ENCODE measurements at regions not wholly inside any gene's neighbourhood (a gene's known extent, or its start where the extent isn't known, plus 50 kb on each side); places are given as distances from the start of the nearest gene placed in this dataset.

DNA sequence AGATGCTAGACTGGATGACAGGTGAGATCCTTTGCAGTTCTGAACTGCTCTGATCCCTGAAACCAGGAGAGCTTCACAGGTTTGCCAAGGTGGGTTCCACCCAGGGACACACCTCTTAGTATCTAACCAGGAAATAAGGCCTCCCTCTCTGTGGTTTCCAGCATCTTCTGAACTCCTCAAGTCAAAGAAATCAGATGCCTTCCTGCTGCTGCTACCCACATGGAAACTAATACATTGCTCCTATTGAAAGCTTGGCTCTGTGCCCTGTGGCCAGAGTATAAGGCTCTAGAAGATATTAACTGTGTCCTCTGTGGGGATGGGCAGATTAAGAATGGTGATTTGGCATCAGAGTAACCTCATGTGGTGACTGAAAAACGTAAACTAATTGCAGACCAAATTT is 75.0 kb upstream of the MRPS6 start:
- TF ChIP-seq, protein P1, sequence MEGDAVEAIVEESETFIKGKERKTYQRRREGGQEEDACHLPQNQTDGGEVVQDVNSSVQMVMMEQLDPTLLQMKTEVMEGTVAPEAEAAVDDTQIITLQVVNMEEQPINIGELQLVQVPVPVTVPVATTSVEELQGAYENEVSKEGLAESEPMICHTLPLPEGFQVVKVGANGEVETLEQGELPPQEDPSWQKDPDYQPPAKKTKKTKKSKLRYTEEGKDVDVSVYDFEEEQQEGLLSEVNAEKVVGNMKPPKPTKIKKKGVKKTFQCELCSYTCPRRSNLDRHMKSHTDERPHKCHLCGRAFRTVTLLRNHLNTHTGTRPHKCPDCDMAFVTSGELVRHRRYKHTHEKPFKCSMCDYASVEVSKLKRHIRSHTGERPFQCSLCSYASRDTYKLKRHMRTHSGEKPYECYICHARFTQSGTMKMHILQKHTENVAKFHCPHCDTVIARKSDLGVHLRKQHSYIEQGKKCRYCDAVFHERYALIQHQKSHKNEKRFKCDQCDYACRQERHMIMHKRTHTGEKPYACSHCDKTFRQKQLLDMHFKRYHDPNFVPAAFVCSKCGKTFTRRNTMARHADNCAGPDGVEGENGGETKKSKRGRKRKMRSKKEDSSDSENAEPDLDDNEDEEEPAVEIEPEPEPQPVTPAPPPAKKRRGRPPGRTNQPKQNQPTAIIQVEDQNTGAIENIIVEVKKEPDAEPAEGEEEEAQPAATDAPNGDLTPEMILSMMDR (conservative IDR thresholded peaks at IDR 0.05), result no peak
- no peak overlapping the region for H3K4me2 ChIP-seq
- H4K20me1 ChIP-seq (ENCODE audit: insufficient read depth), result no peaks in the 10 kb centered on the region
- no peaks in the 10 kb centered on the region for H3K79me2 ChIP-seq (ENCODE audit: low read depth)
- DNase-seq, result no peak
- no peaks in the 10 kb centered on the region for H3K9me3 ChIP-seq (ENCODE audit: insufficient read depth, low read depth)
- no peaks in the 10 kb centered on the region for H3K9me2 ChIP-seq (ENCODE audit: insufficient read depth)
- H3K27me3 ChIP-seq (ENCODE audit: insufficient read depth, low read depth), result no peaks in the 10 kb centered on the region
- H3K4me3 ChIP-seq, result no peak overlapping the region
- H3F3A ChIP-seq (ENCODE audit: insufficient read depth, low read depth), result no peaks in the 10 kb centered on the region
- POLR2A ChIA-PET (ENCODE audit: unreplicated experiment), result no interaction called here
- no peaks in the 10 kb centered on the region for H3K4me1 ChIP-seq (replicated peaks; ENCODE audit: insufficient read depth)
- no TSS peak for BruUV-seq (replicated peaks)
- intact Hi-C loops (cut with micrococcal nuclease; ENCODE audit: unreplicated experiment), result no loop called here
- CTCF ChIA-PET, result no interaction called here
- no peak overlapping the region for H3K27ac ChIP-seq
- H2AFZ ChIP-seq, result no peak overlapping the region
- H3K36me3 ChIP-seq (ENCODE audit: low read depth), result no peaks in the 10 kb centered on the region

DNA sequence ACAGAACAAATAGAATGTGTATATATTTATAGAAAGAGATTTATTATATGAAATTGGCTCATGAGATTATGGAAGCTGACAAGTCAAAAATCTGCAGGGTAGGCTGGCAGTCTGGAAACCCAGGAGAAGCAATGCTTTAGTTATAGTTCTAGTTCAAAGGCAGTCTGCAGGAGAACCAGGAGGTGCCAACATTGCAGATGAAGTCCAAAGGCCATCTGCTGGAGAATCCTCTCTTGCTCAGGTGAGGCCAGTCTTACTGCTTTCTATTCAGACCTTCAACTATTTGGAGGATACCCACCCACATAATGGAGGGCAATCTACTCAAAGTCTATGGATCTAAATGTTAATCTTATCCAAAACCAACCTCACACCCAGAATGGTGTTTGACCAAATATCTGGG is 75.9 kb upstream of the MRPS6 start:
- no peaks in the 10 kb centered on the region for H3F3A ChIP-seq (ENCODE audit: insufficient read depth, low read depth)
- no peak overlapping the region for H3K4me3 ChIP-seq
- H3K4me1 ChIP-seq (replicated peaks; ENCODE audit: insufficient read depth), result no peaks in the 10 kb centered on the region
- ChIA-PET POLR2A (ENCODE audit: unreplicated experiment) (no interaction called here), CTCF (no interaction called here)
- TF ChIP-seq, protein P1 (conservative IDR thresholded peaks at IDR 0.05), result no peak
- no peak for TF ChIP-seq EZH2 (IDR thresholded peaks at IDR 0.05; ENCODE audit: low read depth)
- H3K79me2 ChIP-seq (ENCODE audit: low read depth), result no peaks in the 10 kb centered on the region
- H3K9me3 ChIP-seq (ENCODE audit: insufficient read depth, low read depth), result no peaks in the 10 kb centered on the region
- intact Hi-C loops (cut with micrococcal nuclease; ENCODE audit: unreplicated experiment), result no loop called here
- no peaks in the 10 kb centered on the region for H3K9me2 ChIP-seq (ENCODE audit: insufficient read depth)
- no peaks in the 10 kb centered on the region for H3K27me3 ChIP-seq (ENCODE audit: insufficient read depth, low read depth)
- H3K4me2 ChIP-seq, result no peak overlapping the region
- H4K20me1 ChIP-seq (ENCODE audit: insufficient read depth), result no peaks in the 10 kb centered on the region
- no TSS peak for BruUV-seq (replicated peaks)
- H3K27ac ChIP-seq, result no peak overlapping the region
- H3K36me3 ChIP-seq (ENCODE audit: low read depth), result no peaks in the 10 kb centered on the region
- no peak for DNase-seq
- no peak overlapping the region for H2AFZ ChIP-seq

DNA sequence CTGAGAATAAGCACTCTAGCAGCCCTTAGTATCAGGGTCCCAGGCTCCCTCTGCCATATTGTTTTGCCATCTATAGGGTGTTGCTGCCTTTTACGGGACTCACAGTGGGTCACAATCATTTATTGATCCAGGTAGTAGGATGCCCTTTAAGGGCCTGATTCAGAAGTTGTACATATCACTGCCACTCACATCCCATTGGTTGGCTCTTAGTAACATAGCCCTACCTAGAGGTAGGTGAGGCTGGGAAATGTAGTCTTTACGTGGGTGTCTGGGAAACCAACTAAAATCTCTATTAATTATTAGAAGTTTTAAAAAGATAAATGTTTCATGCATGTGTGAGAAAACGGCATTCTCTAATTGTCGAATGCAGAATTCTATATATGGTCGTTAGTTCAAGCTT is 78.8 kb upstream of the ATP5PO start:
- H3K27me3 ChIP-seq (ENCODE audit: insufficient read depth, low read depth), result no peaks in the 10 kb centered on the region
- no TSS peak for BruUV-seq (replicated peaks)
- H3K4me3 ChIP-seq, result no peak overlapping the region
- H3K9me2 ChIP-seq (ENCODE audit: insufficient read depth), result no peaks in the 10 kb centered on the region
- no peaks in the 10 kb centered on the region for H3K4me1 ChIP-seq (replicated peaks; ENCODE audit: insufficient read depth)
- H3K27ac ChIP-seq, result no peak overlapping the region
- H3K79me2 ChIP-seq (ENCODE audit: low read depth), result no peaks in the 10 kb centered on the region
- H3K4me2 ChIP-seq, result no peak overlapping the region
- H2AFZ ChIP-seq, result no peak overlapping the region
- H4K20me1 ChIP-seq (ENCODE audit: insufficient read depth), result no peaks in the 10 kb centered on the region
- no peaks in the 10 kb centered on the region for H3F3A ChIP-seq (ENCODE audit: insufficient read depth, low read depth)
- TF ChIP-seq EZH2 (IDR thresholded peaks at IDR 0.05; ENCODE audit: low read depth), result no peak
- TF ChIP-seq, protein P1 (conservative IDR thresholded peaks at IDR 0.05), result no peak
- H3K9me3 ChIP-seq (ENCODE audit: insufficient read depth, low read depth), result no peaks in the 10 kb centered on the region
- no peaks in the 10 kb centered on the region for H3K36me3 ChIP-seq (ENCODE audit: low read depth)
- ChIA-PET CTCF (no interaction called here), POLR2A (ENCODE audit: unreplicated experiment) (no interaction called here)
- no peak for DNase-seq
- intact Hi-C loops (cut with micrococcal nuclease; ENCODE audit: unreplicated experiment), result no loop called here
